ENCODE measurements at regions not wholly inside any gene's neighbourhood (a gene's known extent, or its start where the extent isn't known, plus 50 kb on each side); places are given as distances from the start of the nearest gene placed in this dataset.

GRCh38 chr14:86780876-86781510 is 1212.0 kb downstream of the GALC start:
- Histone ChIP-seq H3K9me2 (replicated peaks; ENCODE audit: control insufficient read depth, low read length) (no peaks in the 10 kb centered on the region), H3K4me2 (ENCODE audit: low read length) (no peak overlapping the region), H3K79me2 (ENCODE audit: control insufficient read depth, low read length) (no peaks in the 10 kb centered on the region), H3K4me3 (ENCODE audit: low read length) (no peak overlapping the region), H3K27ac (ENCODE audit: low read depth, low read length) (no peak overlapping the region), H3K9me3 (ENCODE audit: control insufficient read depth, insufficient read depth, low read length) (no peaks in the 10 kb centered on the region), H3K4me1 (ENCODE audit: control insufficient read depth, low read length) (no peaks in the 10 kb centered on the region), H3K36me3 (ENCODE audit: control insufficient read depth, low read length) (no peaks in the 10 kb centered on the region), H3F3A (ENCODE audit: control insufficient read depth, insufficient read depth) (no peaks in the 10 kb centered on the region), H3K27me3 (ENCODE audit: control insufficient read depth, low read length) (no peaks in the 10 kb centered on the region), H4K20me1 (ENCODE audit: control insufficient read depth, insufficient read depth, low read depth, low read length) (no peaks in the 10 kb centered on the region)
- TF ChIP-seq CTCF (IDR thresholded peaks at IDR 0.05; ENCODE audit: low read depth, low read length, poor library complexity, severe bottlenecking) (no peak), EZH2phosphoT487 (IDR thresholded peaks at IDR 0.05; ENCODE audit: borderline replicate concordance, low read length) (no peak)

- Histone ChIP-seq H3K4me3 (ENCODE audit: low read length) (no peak overlapping the region), H3K27me3 (ENCODE audit: control insufficient read depth, low read length) (no peaks in the 10 kb centered on the region), H4K20me1 (ENCODE audit: control insufficient read depth, insufficient read depth, low read depth, low read length) (no peaks in the 10 kb centered on the region), H3K9me3 (ENCODE audit: control insufficient read depth, insufficient read depth, low read length) (no peaks in the 10 kb centered on the region), H3K79me2 (ENCODE audit: control insufficient read depth, low read length) (no peaks in the 10 kb centered on the region), H3K27ac (ENCODE audit: low read depth, low read length) (no peak overlapping the region), H3K36me3 (ENCODE audit: control insufficient read depth, low read length) (no peaks in the 10 kb centered on the region), H3K9me2 (replicated peaks; ENCODE audit: control insufficient read depth, low read length) (no peaks in the 10 kb centered on the region), H3F3A (ENCODE audit: control insufficient read depth, insufficient read depth) (no peaks in the 10 kb centered on the region), H3K4me1 (ENCODE audit: control insufficient read depth, low read length) (no peaks in the 10 kb centered on the region), H3K4me2 (ENCODE audit: low read length) (no peak overlapping the region)
- TF ChIP-seq CTCF (IDR thresholded peaks at IDR 0.05; ENCODE audit: low read depth, low read length, poor library complexity, severe bottlenecking): no peak
- TF ChIP-seq EZH2phosphoT487 (IDR thresholded peaks at IDR 0.05; ENCODE audit: borderline replicate concordance, low read length): no peak
Observed at GRCh38 chr14:86780461-86780860, 1212.5 kb downstream of the GALC start.

GRCh38 chr14:86779416-86779815 is 1213.6 kb downstream of the GALC start:
- no peaks in the 10 kb centered on the region for H3K36me3 ChIP-seq (ENCODE audit: control insufficient read depth, low read length)
- no peaks in the 10 kb centered on the region for H3K9me3 ChIP-seq (ENCODE audit: control insufficient read depth, insufficient read depth, low read length)
- no peak overlapping the region for H3K27ac ChIP-seq (ENCODE audit: low read depth, low read length)
- H3K4me1 ChIP-seq (ENCODE audit: control insufficient read depth, low read length): no peaks in the 10 kb centered on the region
- no peak for TF ChIP-seq CTCF (IDR thresholded peaks at IDR 0.05; ENCODE audit: low read depth, low read length, poor library complexity, severe bottlenecking)
- TF ChIP-seq EZH2phosphoT487 (IDR thresholded peaks at IDR 0.05; ENCODE audit: borderline replicate concordance, low read length): no peak
- no peaks in the 10 kb centered on the region for H3K27me3 ChIP-seq (ENCODE audit: control insufficient read depth, low read length)
- H4K20me1 ChIP-seq (ENCODE audit: control insufficient read depth, insufficient read depth, low read depth, low read length): no peaks in the 10 kb centered on the region
- H3K9me2 ChIP-seq (replicated peaks; ENCODE audit: control insufficient read depth, low read length): no peaks in the 10 kb centered on the region
- H3K4me3 ChIP-seq (ENCODE audit: low read length): no peak overlapping the region
- H3K79me2 ChIP-seq (ENCODE audit: control insufficient read depth, low read length): no peaks in the 10 kb centered on the region
- no peaks in the 10 kb centered on the region for H3F3A ChIP-seq (ENCODE audit: control insufficient read depth, insufficient read depth)
- no peak overlapping the region for H3K4me2 ChIP-seq (ENCODE audit: low read length)
